Endothelial cell of umbilical vein (primary cell): ENCODE measurements at regions not wholly inside any gene's neighbourhood (a gene's known extent, or its start where the extent isn't known, plus 50 kb on each side); places are given as distances from the start of the nearest gene placed in this dataset.

ENCODE experiments used
- BruUV-seq: library from RNA; stranded (reverse); fragments of 400-500 nt; replicated peaks from 2 replicates; lab custom pipeline; 2021; lab: Mats Ljungman, UMichigan
- CTCF ChIA-PET: fragments of 300-600, 350-600 bp; sonication (Branson Sonifier 250); formaldehyde crosslinking; loops from one replicate; lab custom pipeline; 2021; ENCODE audit warnings: antibody characterized with exemption, inconsistent platforms; lab: Charles Lee
- POLR2A ChIA-PET: fragments of 300-600, 350-600 bp; sonication (Branson Sonifier 250); formaldehyde crosslinking; loops from one replicate; lab custom pipeline; 2021; ENCODE audit warnings: antibody characterized with exemption, inconsistent platforms; lab: Charles Lee
- DNase-seq: peaks from one replicate; pipeline ENCODE4 v3.0.0-alpha.2; 2011; ENCODE audit warnings: low read depth, low spot score
- FAIRE-seq: peaks from 2 replicates; lab custom pipeline; 2011; peaks lifted over from hg19 to GRCh38; lab: Jason Lieb, UNC
- H2AFZ ChIP-seq: 2 replicates; pipeline ENCODE4 v1.6.0; 2012; ENCODE audit warnings: low read depth, low read length, control low read depth, inconsistent platforms
- H3K27ac ChIP-seq: 2 replicates; pipeline ENCODE4 v1.5.1; 2011; ENCODE audit warnings: low read depth, mild to moderate bottlenecking, control low read depth, low read length, moderate library complexity; ENCODE audit not compliant: insufficient read depth
- H3K27me3 ChIP-seq, 2 experiments: 2 replicates each; pipeline versions ENCODE4 v1.6.0 to v1.6.1; 2011; ENCODE audit warnings: low read length in 2 of 2, mixed read lengths in 1 of 2; ENCODE audit not compliant: control insufficient read depth in 2 of 2, insufficient read depth in 2 of 2
- H3K36me3 ChIP-seq, 2 experiments: 2 replicates in 1 of 2; 3 replicates in 1 of 2; pipeline ENCODE4 v1.5.1; 2011; ENCODE audit warnings: low read length in 2 of 2, mild to moderate bottlenecking in 1 of 2, moderate library complexity in 1 of 2; ENCODE audit not compliant: control insufficient read depth in 2 of 2, insufficient read depth in 2 of 2; ENCODE audit errors: extremely low read depth in 1 of 2
- H3K4me1 ChIP-seq: 3 replicates; pipeline ENCODE4 v1.5.1; 2011; ENCODE audit warnings: mild to moderate bottlenecking, low read length; ENCODE audit not compliant: control insufficient read depth, insufficient read depth; ENCODE audit errors: extremely low read depth
- H3K4me2 ChIP-seq: 2 replicates; pipeline ENCODE4 v1.6.1; 2011; ENCODE audit warnings: low read length, control low read depth, mixed read lengths; ENCODE audit not compliant: insufficient read depth
- H3K4me3 ChIP-seq, 3 experiments: fragments of 200-600 bp in 1 of 3; sonication (generic), shearing (Covaris generic) in 1 of 3; replicated peaks in 1 of 3; 2 replicates each; pipeline ENCODE4 v1.5.1; 2011 to 2016; ENCODE audit warnings: control low read depth in 3 of 3, low read length in 3 of 3, mild to moderate bottlenecking in 2 of 3, inconsistent platforms in 1 of 3, low read depth in 1 of 3, moderate library complexity in 1 of 3; ENCODE audit not compliant: insufficient read depth in 1 of 3
- H3K79me2 ChIP-seq: 2 replicates; pipeline ENCODE4 v1.6.0; 2012; ENCODE audit warnings: low read length, inconsistent platforms; ENCODE audit not compliant: control insufficient read depth, insufficient read depth
- H3K9ac ChIP-seq: replicated peaks from 2 replicates; pipeline ENCODE3; 2011; ENCODE audit warnings: low read length, control low read depth; ENCODE audit not compliant: insufficient read depth; ENCODE audit errors: extremely low read depth
- H3K9me1 ChIP-seq: replicated peaks from 3 replicates; pipeline ENCODE4 v1.6.0; 2011; ENCODE audit warnings: mild to moderate bottlenecking, low read length; ENCODE audit not compliant: control insufficient read depth, insufficient read depth; ENCODE audit errors: extremely low read depth
- H3K9me3 ChIP-seq: replicated peaks from 2 replicates; pipeline ENCODE4 v1.5.1; 2012; ENCODE audit warnings: low read length, inconsistent platforms; ENCODE audit not compliant: control insufficient read depth, insufficient read depth
- H4K20me1 ChIP-seq: replicated peaks from 2 replicates; pipeline ENCODE3; 2011; ENCODE audit warnings: mild to moderate bottlenecking, low read length; ENCODE audit not compliant: control insufficient read depth, insufficient read depth; ENCODE audit errors: extremely low read depth
- EZH2 ChIP-seq: IDR thresholded peaks from 2 replicates; pipeline ENCODE4 v1.6.1; 2012; ENCODE audit warnings: borderline replicate concordance, low read depth, mild to moderate bottlenecking, moderate library complexity, low read length, inconsistent platforms; ENCODE audit not compliant: severe bottlenecking
- FOS ChIP-seq: IDR thresholded peaks from 2 replicates; pipeline ENCODE4 v1.6.1; 2011; ENCODE audit warnings: mild to moderate bottlenecking, low read length, moderate library complexity, borderline replicate concordance; ENCODE audit not compliant: insufficient read depth
- GATA2 ChIP-seq: IDR thresholded peaks from 2 replicates; pipeline ENCODE4 v1.7.0; 2011; ENCODE audit warnings: low read depth, mild to moderate bottlenecking, moderate library complexity, mixed read lengths, low read length; ENCODE audit not compliant: insufficient read length, insufficient read depth
- JUN ChIP-seq: IDR thresholded peaks from 2 replicates; pipeline ENCODE4 v1.6.1; 2011; ENCODE audit warnings: borderline replicate concordance, low read depth; ENCODE audit not compliant: insufficient read length, insufficient read depth
- MYC ChIP-seq: IDR thresholded peaks from one replicate; pipeline ENCODE4 v1.6.1; 2011; ENCODE audit warnings: mild to moderate bottlenecking, low read depth, low read length
- POLR2A ChIP-seq: IDR thresholded peaks from 2 replicates; pipeline ENCODE4 v1.6.1; 2012; ENCODE audit warnings: low read depth, mild to moderate bottlenecking, control low read depth, low read length
- POLR2AphosphoS5 ChIP-seq: IDR thresholded peaks from 2 replicates; pipeline ENCODE4 v1.6.1; 2012; ENCODE audit warnings: low read depth, mild to moderate bottlenecking, control low read depth, low read length, moderate library complexity; ENCODE audit not compliant: insufficient read depth
- dilution Hi-C: fragments of 300-500 bp; cut with MboI; formaldehyde crosslinking; loops from one replicate; pipeline ENCODE4 v1.15.0; 2019; ENCODE audit warnings: low sequenced_read_pairs; ENCODE audit not compliant: extremely low pct_ligation_motif_present
- intact Hi-C: fragments of 100-400 bp; cut with micrococcal nuclease; formaldehyde crosslinking; loops from one replicate; pipeline ENCODE4 v1.10.0; 2022
- TF ChIP-seq, protein P1 (sequence below): IDR thresholded peaks from 2 replicates; pipeline ENCODE4 v1.6.1; 2011; ENCODE audit not compliant: insufficient read depth, insufficient read length
- TF ChIP-seq, protein P2 (sequence below), 2 donors: IDR thresholded peaks; 1 replicate in 1 of 2; 2 replicates in 1 of 2; pipeline ENCODE4 v1.5.1; 2011; ENCODE audit warnings: low read length in 2 of 2, mild to moderate bottlenecking in 2 of 2, moderate library complexity in 2 of 2, control low read depth in 1 of 2, inconsistent platforms in 1 of 2, low read depth in 1 of 2; ENCODE audit not compliant: insufficient read depth in 1 of 2; ENCODE audit errors: extremely low read depth in 1 of 2

- CTCF ChIA-PET = no interaction called here
These were observed 99.3 kb upstream of the SFSWAP start for GRCh38 chr12:131611416-131612091.

DNA sequence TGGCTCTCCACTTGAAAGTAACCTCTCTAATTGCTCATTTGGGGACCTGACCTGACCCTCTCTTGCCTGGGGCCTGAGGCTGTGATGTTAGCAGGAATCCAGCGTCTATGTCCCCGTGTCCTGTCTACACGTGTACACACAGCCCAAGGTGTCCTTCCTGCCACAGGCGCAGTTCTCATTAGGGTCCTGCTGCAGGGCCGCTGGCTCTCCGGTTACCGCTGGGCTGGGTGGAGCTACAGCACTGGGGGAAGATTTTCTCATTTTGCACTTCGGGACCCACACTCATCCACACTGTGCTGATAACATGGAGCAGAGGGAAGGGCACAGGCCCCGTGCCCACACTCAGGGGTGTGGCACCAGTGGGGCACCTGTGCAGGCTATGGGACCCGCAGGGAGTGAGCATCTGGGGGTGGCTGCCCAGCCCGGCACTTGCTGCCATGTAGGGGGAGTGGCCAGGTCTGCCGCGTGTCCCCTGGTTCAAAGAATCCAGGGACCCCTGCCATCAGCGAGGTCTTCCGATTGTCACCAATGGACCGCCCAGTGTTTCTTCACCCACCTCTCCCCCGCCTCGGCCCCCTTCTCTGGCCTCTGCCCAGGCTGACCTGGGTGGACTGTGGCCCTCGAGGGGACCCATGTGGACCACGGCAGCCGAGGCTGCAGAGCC is 98.7 kb upstream of the SFSWAP start:
- no TSS peak for BruUV-seq

More at GRCh38 chr12:131611416-131612091, 99.3 kb upstream of the SFSWAP start:
- FAIRE-seq = no peak
- Histone ChIP-seq H3K36me3 (no peaks in the 10 kb centered on the region), H3K9me1 (no peaks in the 10 kb centered on the region), H3K9me3 (no peaks in the 10 kb centered on the region), H3K27ac (no peak overlapping the region), H3K27me3 (no peaks in the 10 kb centered on the region), H3K79me2 (no peaks in the 10 kb centered on the region), H2AFZ (no peak overlapping the region), H3K4me3 (no peak overlapping the region), H3K9ac (no peak overlapping the region), H3K4me1 (no peaks in the 10 kb centered on the region), H3K4me2 (no peak overlapping the region), H4K20me1 (no peaks in the 10 kb centered on the region)
- dilution Hi-C loops = no loop called here
- POLR2A ChIA-PET = no interaction called here
- no peak for DNase-seq
- TF ChIP-seq FOS = no peak
- intact Hi-C loops = no loop called here
- no TSS peak for BruUV-seq

More for the DNA sequence above, 98.7 kb upstream of the SFSWAP start:
- H3K4me3 ChIP-seq = no peak overlapping the region
- dilution Hi-C loops = no loop called here
- CTCF ChIA-PET = no interaction called here
- POLR2A ChIA-PET = no interaction called here
- no peaks in the 10 kb centered on the region for H3K9me3 ChIP-seq
- H3K4me1 ChIP-seq = no peaks in the 10 kb centered on the region
- H2AFZ ChIP-seq = no peak overlapping the region
- no peak overlapping the region for H3K9ac ChIP-seq
- no peaks in the 10 kb centered on the region for H3K79me2 ChIP-seq
- no peaks in the 10 kb centered on the region for H3K9me1 ChIP-seq
- no peaks in the 10 kb centered on the region for H3K27me3 ChIP-seq
- TF ChIP-seq POLR2A (no peak), EZH2 (no peak), POLR2AphosphoS5 (no peak), FOS (no peak), GATA2 (no peak), MYC (no peak), JUN (no peak)
- TF ChIP-seq, protein P1, sequence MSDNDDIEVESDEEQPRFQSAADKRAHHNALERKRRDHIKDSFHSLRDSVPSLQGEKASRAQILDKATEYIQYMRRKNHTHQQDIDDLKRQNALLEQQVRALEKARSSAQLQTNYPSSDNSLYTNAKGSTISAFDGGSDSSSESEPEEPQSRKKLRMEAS = no peak
- TF ChIP-seq, protein P2, sequence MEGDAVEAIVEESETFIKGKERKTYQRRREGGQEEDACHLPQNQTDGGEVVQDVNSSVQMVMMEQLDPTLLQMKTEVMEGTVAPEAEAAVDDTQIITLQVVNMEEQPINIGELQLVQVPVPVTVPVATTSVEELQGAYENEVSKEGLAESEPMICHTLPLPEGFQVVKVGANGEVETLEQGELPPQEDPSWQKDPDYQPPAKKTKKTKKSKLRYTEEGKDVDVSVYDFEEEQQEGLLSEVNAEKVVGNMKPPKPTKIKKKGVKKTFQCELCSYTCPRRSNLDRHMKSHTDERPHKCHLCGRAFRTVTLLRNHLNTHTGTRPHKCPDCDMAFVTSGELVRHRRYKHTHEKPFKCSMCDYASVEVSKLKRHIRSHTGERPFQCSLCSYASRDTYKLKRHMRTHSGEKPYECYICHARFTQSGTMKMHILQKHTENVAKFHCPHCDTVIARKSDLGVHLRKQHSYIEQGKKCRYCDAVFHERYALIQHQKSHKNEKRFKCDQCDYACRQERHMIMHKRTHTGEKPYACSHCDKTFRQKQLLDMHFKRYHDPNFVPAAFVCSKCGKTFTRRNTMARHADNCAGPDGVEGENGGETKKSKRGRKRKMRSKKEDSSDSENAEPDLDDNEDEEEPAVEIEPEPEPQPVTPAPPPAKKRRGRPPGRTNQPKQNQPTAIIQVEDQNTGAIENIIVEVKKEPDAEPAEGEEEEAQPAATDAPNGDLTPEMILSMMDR (IDR thresholded peaks at IDR 0.05; ENCODE audit: extremely low read depth in 1 of 2, insufficient read depth in 1 of 2, low read depth in 1 of 2, low read length in 2 of 2) = no peak
- H3K36me3 ChIP-seq = no peaks in the 10 kb centered on the region
- DNase-seq = no peak
- H3K27ac ChIP-seq = no peak overlapping the region
- no peak overlapping the region for H3K4me2 ChIP-seq
- intact Hi-C loops = no loop called here
- H4K20me1 ChIP-seq = no peaks in the 10 kb centered on the region
- no peak for FAIRE-seq
